Right lobe of liver (tissue), 4 donors: ENCODE measurements at regions not wholly inside any gene's neighbourhood (a gene's known extent, or its start where the extent isn't known, plus 50 kb on each side); places are given as distances from the start of the nearest gene placed in this dataset.

ENCODE experiments used
- POLR2A ChIP-seq: fragments of 450-650 bp; IDR thresholded peaks from one replicate; pipeline ENCODE4 v1.6.1; 2017; ENCODE audit warnings: antibody characterized with exemption, mild to moderate bottlenecking
- TF ChIP-seq, protein P1 (sequence below), 4 donors: fragments of 200-600 bp in 3 of 4; fragments of 450-650 bp in 1 of 4; IDR thresholded peaks; one replicate each; pipeline versions ENCODE4 v1.5.1 to v1.8.0; 2016 to 2022; ENCODE audit warnings: antibody characterized with exemption in 4 of 4, mild to moderate bottlenecking in 2 of 4
- donor health status: DM: no; HTN: no; CAD: no.
- donor health status: DM: no; HTN: no; CAD: no.
- donor health status: DM: no; HTN: yes; CAD: no.

GRCh38 chr10:109358325-109358724 is 565.0 kb downstream of the XPNPEP1 start:
- TF ChIP-seq, protein P1, sequence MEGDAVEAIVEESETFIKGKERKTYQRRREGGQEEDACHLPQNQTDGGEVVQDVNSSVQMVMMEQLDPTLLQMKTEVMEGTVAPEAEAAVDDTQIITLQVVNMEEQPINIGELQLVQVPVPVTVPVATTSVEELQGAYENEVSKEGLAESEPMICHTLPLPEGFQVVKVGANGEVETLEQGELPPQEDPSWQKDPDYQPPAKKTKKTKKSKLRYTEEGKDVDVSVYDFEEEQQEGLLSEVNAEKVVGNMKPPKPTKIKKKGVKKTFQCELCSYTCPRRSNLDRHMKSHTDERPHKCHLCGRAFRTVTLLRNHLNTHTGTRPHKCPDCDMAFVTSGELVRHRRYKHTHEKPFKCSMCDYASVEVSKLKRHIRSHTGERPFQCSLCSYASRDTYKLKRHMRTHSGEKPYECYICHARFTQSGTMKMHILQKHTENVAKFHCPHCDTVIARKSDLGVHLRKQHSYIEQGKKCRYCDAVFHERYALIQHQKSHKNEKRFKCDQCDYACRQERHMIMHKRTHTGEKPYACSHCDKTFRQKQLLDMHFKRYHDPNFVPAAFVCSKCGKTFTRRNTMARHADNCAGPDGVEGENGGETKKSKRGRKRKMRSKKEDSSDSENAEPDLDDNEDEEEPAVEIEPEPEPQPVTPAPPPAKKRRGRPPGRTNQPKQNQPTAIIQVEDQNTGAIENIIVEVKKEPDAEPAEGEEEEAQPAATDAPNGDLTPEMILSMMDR (IDR thresholded peaks at IDR 0.05) = no peak
- TF ChIP-seq POLR2A = no peak
